ENCODE measurements at regions not wholly inside any gene's neighbourhood (a gene's known extent, or its start where the extent isn't known, plus 50 kb on each side); places are given as distances from the start of the nearest gene placed in this dataset.

- peak; percentile 100 for DNase-seq (ENCODE audit: low read depth)
- TF ChIP-seq CTCF (conservative IDR thresholded peaks at IDR 0.05; ENCODE audit: control insufficient read depth, insufficient read depth, low read depth, low read length) = no peak
Measured at GRCh38 chr1:96865731-96866685, 144.4 kb downstream of the PTBP2 start.

DNA sequence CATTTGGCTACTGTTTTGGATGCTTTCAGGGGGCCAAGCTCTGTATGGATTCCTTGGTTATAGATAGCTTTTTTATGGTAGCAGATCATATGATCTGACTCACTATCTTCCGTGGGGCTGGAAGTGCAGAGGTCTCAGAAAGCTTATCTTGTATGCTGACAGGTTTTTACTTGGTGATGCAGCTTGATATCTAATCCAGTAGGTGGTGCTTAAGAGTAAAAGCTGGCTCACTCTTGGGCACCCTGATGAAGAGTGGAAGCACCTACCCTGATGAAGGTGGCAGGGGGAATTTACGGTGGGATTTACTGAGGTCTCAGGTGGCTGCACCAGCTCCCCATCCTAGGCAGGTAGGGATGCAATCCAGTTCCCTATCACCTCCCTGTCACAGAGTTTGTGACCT lies 151.2 kb downstream of the PTBP2 start:
- no peak for DNase-seq (ENCODE audit: low read depth)
- TF ChIP-seq CTCF (conservative IDR thresholded peaks at IDR 0.05; ENCODE audit: control insufficient read depth, insufficient read depth, low read depth, low read length) = no peak
- H3K4me3 ChIP-seq (ENCODE audit: control insufficient read depth, low read depth, low read length) = no peak overlapping the region

More at GRCh38 chr1:96865731-96866685, 144.4 kb downstream of the PTBP2 start:
- H3K4me3 ChIP-seq (ENCODE audit: control insufficient read depth, low read depth, low read length) = no peak overlapping the region

GRCh38 chr1:96878640-96879039 lies 157.1 kb downstream of the PTBP2 start:
- DNase-seq (ENCODE audit: low read depth) = no peak
- no peak for TF ChIP-seq CTCF (conservative IDR thresholded peaks at IDR 0.05; ENCODE audit: control insufficient read depth, insufficient read depth, low read depth, low read length)
- H3K4me3 ChIP-seq (ENCODE audit: control insufficient read depth, low read depth, low read length) = no peak overlapping the region

DNA sequence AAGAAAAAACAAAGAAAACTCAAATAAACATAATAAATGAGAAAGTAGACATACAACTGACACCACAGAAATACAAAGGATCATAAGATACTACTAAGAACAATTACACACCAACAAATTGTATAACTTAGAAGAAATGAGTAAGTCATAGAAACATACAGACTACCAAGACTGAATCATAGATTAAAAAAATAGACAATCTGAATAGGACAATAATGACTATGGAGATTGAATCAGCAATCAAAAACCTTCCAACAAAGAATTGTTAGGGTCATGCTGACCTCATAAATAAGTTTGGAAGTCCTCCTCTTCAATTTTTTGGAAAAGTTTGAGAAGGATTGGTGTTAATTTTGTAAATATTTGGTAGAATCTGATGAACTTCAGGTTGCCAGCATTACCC lies 159.0 kb downstream of the PTBP2 start:
- DNase-seq (ENCODE audit: low read depth) = peak; percentile 43
- H3K4me3 ChIP-seq (ENCODE audit: control insufficient read depth, low read depth, low read length) = no peak overlapping the region
- no peak for TF ChIP-seq CTCF (conservative IDR thresholded peaks at IDR 0.05; ENCODE audit: control insufficient read depth, insufficient read depth, low read depth, low read length)

- no peak for TF ChIP-seq CTCF (conservative IDR thresholded peaks at IDR 0.05; ENCODE audit: control insufficient read depth, insufficient read depth, low read depth, low read length)
- DNase-seq (ENCODE audit: low read depth) = no peak
- no peak overlapping the region for H3K4me3 ChIP-seq (ENCODE audit: control insufficient read depth, low read depth, low read length)
Measured at GRCh38 chr1:96882096-96882495, 160.5 kb downstream of the PTBP2 start.

GRCh38 chr1:96886474-96886873 lies 164.9 kb downstream of the PTBP2 start:
- no peak for TF ChIP-seq CTCF (conservative IDR thresholded peaks at IDR 0.05; ENCODE audit: control insufficient read depth, insufficient read depth, low read depth, low read length)
- no peak for DNase-seq (ENCODE audit: low read depth)
- H3K4me3 ChIP-seq (ENCODE audit: control insufficient read depth, low read depth, low read length) = no peak overlapping the region

Data from fibroblast of mammary gland (primary cell).